ENCODE measurements at regions not wholly inside any gene's neighbourhood (a gene's known extent, or its start where the extent isn't known, plus 50 kb on each side); places are given as distances from the start of the nearest gene placed in this dataset.

DNA sequence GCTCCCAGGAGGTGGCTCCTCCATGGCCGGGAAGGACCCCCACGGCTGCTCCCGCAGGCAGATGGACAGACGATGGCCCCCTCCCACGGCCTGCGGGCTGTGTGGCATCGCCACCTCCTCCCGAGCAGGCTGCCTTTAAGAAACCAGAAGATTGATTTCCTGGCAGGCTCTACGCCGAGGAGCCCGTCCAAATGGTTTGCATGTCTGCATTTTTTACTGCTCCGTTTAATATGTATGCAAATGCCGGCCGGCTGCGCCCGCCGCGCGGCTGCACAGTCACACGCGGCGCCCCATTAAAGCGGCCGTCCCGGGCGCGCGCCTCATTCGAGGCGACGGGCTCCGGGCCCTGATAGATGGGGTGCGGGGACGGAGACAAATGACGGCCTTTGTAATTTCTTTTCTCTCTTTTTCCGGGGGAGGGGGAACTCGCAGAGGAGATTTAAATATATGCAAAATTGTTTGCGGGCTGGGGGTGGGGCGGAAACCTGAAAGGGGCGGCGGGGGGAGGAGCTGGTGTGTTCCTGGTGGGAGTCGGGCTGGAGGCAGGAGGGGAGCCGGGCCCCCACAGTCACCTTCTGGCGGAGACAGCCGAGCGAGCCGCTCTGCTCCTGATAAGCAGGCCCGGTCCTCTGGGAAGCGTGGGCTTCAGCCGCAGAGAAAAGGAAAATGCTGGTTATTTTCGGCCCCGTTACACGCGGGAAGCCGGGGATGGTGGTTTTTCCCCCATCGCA, 158.7 kb upstream of the IER5L start:
- peak; percentile 59 for DNase-seq (ENCODE audit: low spot score)

DNA sequence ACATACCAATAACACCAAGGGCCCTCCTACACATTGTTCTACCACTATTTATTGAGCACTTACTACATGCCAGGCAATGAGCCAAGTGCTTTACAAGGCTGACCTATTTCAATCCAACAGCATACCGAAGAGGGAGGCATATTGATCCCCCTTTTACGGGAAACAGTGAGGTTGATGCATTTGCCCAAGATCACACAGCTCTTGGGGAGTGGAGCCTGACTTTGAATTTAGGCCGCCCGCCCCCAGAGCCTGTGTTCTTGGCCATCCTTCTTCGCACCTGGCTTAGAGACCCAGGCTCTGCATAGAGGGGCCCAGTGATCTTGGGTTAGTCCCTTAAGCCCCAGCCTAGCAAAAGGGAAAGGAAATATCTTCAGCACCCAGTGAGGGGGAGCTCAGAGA, 158.1 kb upstream of the IER5L start:
- TF ChIP-seq, protein P1, sequence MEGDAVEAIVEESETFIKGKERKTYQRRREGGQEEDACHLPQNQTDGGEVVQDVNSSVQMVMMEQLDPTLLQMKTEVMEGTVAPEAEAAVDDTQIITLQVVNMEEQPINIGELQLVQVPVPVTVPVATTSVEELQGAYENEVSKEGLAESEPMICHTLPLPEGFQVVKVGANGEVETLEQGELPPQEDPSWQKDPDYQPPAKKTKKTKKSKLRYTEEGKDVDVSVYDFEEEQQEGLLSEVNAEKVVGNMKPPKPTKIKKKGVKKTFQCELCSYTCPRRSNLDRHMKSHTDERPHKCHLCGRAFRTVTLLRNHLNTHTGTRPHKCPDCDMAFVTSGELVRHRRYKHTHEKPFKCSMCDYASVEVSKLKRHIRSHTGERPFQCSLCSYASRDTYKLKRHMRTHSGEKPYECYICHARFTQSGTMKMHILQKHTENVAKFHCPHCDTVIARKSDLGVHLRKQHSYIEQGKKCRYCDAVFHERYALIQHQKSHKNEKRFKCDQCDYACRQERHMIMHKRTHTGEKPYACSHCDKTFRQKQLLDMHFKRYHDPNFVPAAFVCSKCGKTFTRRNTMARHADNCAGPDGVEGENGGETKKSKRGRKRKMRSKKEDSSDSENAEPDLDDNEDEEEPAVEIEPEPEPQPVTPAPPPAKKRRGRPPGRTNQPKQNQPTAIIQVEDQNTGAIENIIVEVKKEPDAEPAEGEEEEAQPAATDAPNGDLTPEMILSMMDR (IDR thresholded peaks at IDR 0.05; ENCODE audit: extremely low read depth, missing control alignments): no peak
- no peak for DNase-seq (ENCODE audit: low spot score)

More for the DNA sequence above, 158.7 kb upstream of the IER5L start:
- TF ChIP-seq, protein P1 (IDR thresholded peaks at IDR 0.05; ENCODE audit: extremely low read depth, missing control alignments): no peak

DNA sequence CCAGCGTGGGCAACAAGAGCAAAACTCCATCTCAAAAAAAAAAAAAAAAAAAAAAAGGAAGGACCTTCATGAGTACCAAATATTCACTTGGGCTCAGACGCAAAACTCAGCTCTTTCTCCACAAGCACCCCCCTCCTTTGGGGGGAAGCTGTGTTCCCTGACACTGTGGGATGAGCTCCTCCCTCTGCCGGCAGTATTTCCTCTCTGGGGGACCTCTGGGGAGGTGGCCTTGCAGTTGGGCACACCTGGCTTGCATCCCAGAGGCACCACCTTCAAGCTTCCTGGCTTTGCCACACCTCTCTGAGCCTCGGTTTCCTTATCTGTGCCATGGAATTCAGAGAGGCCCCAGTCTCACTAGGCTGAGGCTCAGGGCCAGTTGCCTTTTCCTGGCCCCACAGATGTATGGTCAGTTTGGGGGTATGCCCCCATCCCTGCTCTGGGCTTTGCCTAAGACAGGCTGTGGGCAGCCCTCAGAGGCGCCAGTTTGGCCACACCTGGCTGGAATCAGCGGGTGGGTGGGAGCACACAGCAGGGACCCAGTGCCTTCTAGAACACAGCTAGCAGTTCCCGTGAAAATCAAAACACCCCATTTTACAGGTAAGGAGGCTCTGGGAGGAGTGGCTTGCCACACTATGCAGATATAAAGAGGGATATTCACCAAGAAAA, 157.5 kb upstream of the IER5L start:
- DNase-seq (ENCODE audit: low spot score): no peak
- TF ChIP-seq, protein P1 (IDR thresholded peaks at IDR 0.05; ENCODE audit: extremely low read depth, missing control alignments): no peak

DNA sequence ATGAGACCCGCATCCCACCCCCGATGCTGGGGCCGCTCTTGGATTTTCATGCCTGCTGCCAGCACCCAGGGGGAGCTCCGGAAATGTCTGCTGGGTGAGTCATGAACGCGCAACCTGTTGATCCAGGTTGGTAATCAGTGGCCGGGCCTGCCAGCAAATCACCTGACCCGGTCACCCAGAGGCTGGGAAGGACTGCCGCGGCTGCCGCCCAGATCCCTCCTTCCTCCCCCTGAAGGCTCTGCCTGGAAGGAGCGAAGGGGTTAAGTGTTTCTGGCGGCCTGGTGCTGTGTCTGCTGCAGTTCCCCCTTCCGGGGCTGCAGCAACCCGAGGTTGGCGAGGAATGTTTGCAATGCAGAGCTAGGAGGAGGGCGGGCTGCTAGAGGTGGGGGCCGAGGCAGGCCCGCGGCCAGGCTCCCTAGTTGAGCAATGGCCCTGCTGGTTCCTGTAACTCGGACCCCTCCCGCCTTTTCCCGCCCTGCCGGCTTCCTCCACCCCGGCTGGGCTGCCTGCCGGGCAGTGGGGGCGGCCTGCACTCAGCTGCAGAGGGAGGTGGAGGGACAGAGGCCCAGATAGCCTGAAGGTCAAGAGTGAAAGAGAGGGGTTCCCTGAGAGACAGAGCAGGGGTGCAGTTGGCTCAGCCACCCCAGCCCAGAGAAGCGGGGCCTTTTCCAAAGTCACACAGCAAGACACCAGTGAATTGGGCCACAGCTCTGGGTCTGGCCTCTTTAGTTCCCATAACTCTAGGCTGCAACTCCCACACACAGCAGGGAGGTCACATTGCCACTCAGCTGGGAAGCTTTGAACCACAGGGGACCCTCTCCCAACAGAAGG, 156.3 kb upstream of the IER5L start:
- DNase-seq (ENCODE audit: low spot score): no peak
- TF ChIP-seq, protein P1 (IDR thresholded peaks at IDR 0.05; ENCODE audit: extremely low read depth, missing control alignments): no peak

DNA sequence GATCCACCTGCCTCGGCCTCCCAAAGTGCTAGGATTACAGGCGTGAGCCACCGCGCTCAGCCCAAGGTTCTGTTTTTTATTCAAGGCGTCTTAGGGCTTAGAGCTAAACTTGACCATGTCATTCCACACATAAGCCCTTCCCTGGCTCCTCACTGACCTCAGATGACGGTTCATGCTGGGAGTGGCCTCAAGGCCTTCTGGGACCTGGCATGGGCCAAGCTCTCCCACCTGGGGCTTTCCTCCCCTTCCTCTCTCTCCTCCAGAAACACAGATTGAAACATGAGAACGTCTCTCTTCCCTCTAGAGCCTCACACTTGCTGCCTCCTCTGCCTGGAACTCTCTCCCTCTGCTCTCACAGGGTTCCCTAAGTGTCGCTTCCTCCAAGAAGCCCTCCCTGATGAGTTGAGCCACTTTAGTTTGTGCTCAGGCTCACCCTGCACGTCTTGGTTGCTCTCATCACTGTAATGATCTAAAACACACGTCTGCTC, 155.6 kb upstream of the IER5L start:
- TF ChIP-seq, protein P1 (IDR thresholded peaks at IDR 0.05; ENCODE audit: extremely low read depth, missing control alignments): no peak
- DNase-seq (ENCODE audit: low spot score): no peak

DNA sequence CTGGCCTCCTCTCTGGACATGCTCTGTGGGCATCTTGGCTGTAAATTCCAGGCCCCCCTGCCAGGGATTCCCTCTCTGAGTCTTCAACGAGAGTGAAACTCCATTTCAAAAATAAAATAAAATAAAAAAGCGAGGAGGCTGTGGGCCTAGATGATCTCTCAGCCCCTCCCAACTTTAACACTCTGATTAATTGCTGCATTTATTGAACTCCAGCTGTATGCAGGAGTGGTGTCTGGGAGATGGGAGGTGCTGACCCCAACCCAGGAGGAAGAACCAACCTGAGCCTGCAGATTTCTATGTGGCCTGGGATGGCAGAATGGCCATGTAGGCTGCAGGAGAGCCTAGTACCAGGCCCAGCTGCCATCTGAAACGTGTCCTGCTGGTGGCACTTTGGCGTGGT, 154.5 kb upstream of the IER5L start:
- TF ChIP-seq, protein P1 (IDR thresholded peaks at IDR 0.05; ENCODE audit: extremely low read depth, missing control alignments): no peak
- no peak for DNase-seq (ENCODE audit: low spot score)

All from GM20000 (cell line).